ENCODE measurements at regions not wholly inside any gene's neighbourhood (a gene's known extent, or its start where the extent isn't known, plus 50 kb on each side); places are given as distances from the start of the nearest gene placed in this dataset.

DNA sequence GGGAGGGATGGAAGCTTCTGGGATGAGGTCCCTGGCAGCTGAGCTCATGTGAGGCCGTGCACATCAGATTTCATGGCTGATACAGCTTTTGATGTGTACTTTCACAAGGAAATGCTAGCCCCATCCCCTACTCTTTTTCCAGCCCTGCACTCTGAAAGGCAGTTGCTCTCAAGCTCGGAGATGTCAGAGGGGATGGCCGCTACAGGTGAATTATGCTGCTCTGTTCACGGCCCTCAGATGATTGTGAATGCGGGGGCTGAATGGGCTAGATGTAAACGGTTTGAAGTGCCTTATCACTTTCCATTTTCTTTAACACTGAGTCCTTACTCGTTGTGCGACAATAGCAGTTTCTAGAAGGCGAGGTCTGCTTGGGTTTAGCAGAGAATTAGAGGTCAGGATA lies 88.0 kb upstream of the RASGRF1 start:
- TF ChIP-seq, protein P1, sequence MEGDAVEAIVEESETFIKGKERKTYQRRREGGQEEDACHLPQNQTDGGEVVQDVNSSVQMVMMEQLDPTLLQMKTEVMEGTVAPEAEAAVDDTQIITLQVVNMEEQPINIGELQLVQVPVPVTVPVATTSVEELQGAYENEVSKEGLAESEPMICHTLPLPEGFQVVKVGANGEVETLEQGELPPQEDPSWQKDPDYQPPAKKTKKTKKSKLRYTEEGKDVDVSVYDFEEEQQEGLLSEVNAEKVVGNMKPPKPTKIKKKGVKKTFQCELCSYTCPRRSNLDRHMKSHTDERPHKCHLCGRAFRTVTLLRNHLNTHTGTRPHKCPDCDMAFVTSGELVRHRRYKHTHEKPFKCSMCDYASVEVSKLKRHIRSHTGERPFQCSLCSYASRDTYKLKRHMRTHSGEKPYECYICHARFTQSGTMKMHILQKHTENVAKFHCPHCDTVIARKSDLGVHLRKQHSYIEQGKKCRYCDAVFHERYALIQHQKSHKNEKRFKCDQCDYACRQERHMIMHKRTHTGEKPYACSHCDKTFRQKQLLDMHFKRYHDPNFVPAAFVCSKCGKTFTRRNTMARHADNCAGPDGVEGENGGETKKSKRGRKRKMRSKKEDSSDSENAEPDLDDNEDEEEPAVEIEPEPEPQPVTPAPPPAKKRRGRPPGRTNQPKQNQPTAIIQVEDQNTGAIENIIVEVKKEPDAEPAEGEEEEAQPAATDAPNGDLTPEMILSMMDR (IDR thresholded peaks at IDR 0.05; ENCODE audit: borderline replicate concordance, extremely low read depth, low read length, poor library complexity, severe bottlenecking) = no peak
- TF ChIP-seq EZH2 (IDR thresholded peaks at IDR 0.05; ENCODE audit: borderline replicate concordance, low read depth, low read length, severe bottlenecking) = no peak
